ENCODE measurements at regions not wholly inside any gene's neighbourhood (a gene's known extent, or its start where the extent isn't known, plus 50 kb on each side); places are given as distances from the start of the nearest gene placed in this dataset.

- no peak for TF ChIP-seq CTCF (IDR thresholded peaks at IDR 0.05)
- no peak for TF ChIP-seq POLR2A (IDR thresholded peaks at IDR 0.05)
- TF ChIP-seq POLR2AphosphoS5 (IDR thresholded peaks at IDR 0.05; ENCODE audit: insufficient read depth in 1 of 2, low read depth in 1 of 2): no peak
Measured at GRCh38 chr4:129988957-129989356, 893.0 kb downstream of the C4orf33 start.

Data from vagina (tissue), 2 donors.